Stomach (tissue), 8 donors: ENCODE measurements at regions not wholly inside any gene's neighbourhood (a gene's known extent, or its start where the extent isn't known, plus 50 kb on each side); places are given as distances from the start of the nearest gene placed in this dataset.

ENCODE experiments used
- DNase-seq, 2 donors: peaks; one replicate each; pipeline versions ENCODE4 v3.0.0 to v3.0.0-alpha.2; 2013 to 2019
- H3K27ac ChIP-seq, 5 donors: fragments of 200-600 bp in 4 of 5; sonication (generic) in 4 of 5; one replicate each; pipeline ENCODE4 v1.5.1; 2013 to 2019; ENCODE audit warnings: mild to moderate bottlenecking in 1 of 5, moderate library complexity in 1 of 5
- H3K27me3 ChIP-seq, 3 donors: fragments of 200-600 bp; sonication (generic); one replicate each; pipeline ENCODE4 v1.5.1; 2017 to 2019; ENCODE audit warnings: mixed run types in 1 of 3
- H3K36me3 ChIP-seq, 4 donors: fragments of 200-600 bp; sonication (generic); 1 replicate in 3 of 4; 2 replicates in 1 of 4; pipeline ENCODE4 v1.5.1; 2016 to 2019
- H3K4me1 ChIP-seq, 4 donors: fragments of 200-600 bp; sonication (generic); one replicate each; pipeline ENCODE4 v1.5.1; 2016 to 2019
- H3K4me3 ChIP-seq, 4 donors: fragments of 200-600 bp; sonication (generic) in 3 of 4; one replicate each; pipeline ENCODE4 v1.5.1; 2016 to 2019; ENCODE audit warnings: mild to moderate bottlenecking in 1 of 4
- H3K9me3 ChIP-seq, 4 donors: fragments of 200-600 bp; sonication (generic); one replicate each; pipeline ENCODE4 v1.5.1; 2016 to 2019
- EP300 ChIP-seq: sonication (generic); formaldehyde crosslinking; IDR thresholded peaks from one replicate; pipeline ENCODE4 v1.6.1; 2017; ENCODE audit warnings: antibody characterized with exemption
- POLR2A ChIP-seq, 4 donors: fragments of 450-650 bp; IDR thresholded peaks; one replicate each; pipeline ENCODE4 v1.6.1; 2016; ENCODE audit warnings: antibody characterized with exemption in 4 of 4, control low read depth in 2 of 4, mild to moderate bottlenecking in 1 of 4, moderate library complexity in 1 of 4
- POLR2AphosphoS5 ChIP-seq, 3 donors: sonication (generic); formaldehyde crosslinking; IDR thresholded peaks; one replicate each; pipeline ENCODE4 v1.6.1; 2016; ENCODE audit warnings: antibody characterized with exemption in 3 of 3
- WGBS, 5 donors: extraction: QIAGEN DNeasy Blood & Tissue Kit in 3 of 5; methylation state at CpG; one replicate each; pipeline versions ENCODE4 v1.1.5 to v1.1.7; 2013 to 2018; 5-methylcytosine and 5-hydroxymethylcytosine counted together
- intact Hi-C: fragments of 100-400 bp; cut with DNase I; formaldehyde crosslinking; loops from one replicate; pipeline ENCODE4 v1.15.1; 2023; ENCODE audit warnings: low total_unique reads
- TF ChIP-seq, protein P1 (sequence below), 7 experiments: fragments of 450-650 bp in 4 of 7; fragments of 200-600 bp in 3 of 7; sonication (generic) in 3 of 7; IDR thresholded peaks; one replicate each; pipeline ENCODE4 v1.5.1; 2016 to 2019; ENCODE audit warnings: antibody characterized with exemption in 7 of 7, control low read depth in 2 of 7, mild to moderate bottlenecking in 1 of 7
- donor health status: healthy with polysubstance abuse.
- donor health status: Bipolar disorder and iron deficiency.
- donor health status: healthy.

GRCh38 chr7:42673951-42674350 is 237.9 kb downstream of the C7orf25 start:
- intact Hi-C loops, result no loop called here
- DNase-seq, result no peak
- Histone ChIP-seq H3K27ac (peak overlapping the region in 1 of 5 donors; percentile 30), H3K27me3 (no peaks in the 10 kb centered on the region), H3K9me3 (no peaks in the 10 kb centered on the region), H3K36me3 (no peaks in the 10 kb centered on the region), H3K4me3 (no peak overlapping the region), H3K4me1 (peaks cover 0 to 15% (median 4%) of the 10 kb centered on the region in 4 donors)
- WGBS, 5 donors, result 72 to 87% (median 80%) methylated on average over 6 of the region's 6 CpGs
- TF ChIP-seq, protein P1, sequence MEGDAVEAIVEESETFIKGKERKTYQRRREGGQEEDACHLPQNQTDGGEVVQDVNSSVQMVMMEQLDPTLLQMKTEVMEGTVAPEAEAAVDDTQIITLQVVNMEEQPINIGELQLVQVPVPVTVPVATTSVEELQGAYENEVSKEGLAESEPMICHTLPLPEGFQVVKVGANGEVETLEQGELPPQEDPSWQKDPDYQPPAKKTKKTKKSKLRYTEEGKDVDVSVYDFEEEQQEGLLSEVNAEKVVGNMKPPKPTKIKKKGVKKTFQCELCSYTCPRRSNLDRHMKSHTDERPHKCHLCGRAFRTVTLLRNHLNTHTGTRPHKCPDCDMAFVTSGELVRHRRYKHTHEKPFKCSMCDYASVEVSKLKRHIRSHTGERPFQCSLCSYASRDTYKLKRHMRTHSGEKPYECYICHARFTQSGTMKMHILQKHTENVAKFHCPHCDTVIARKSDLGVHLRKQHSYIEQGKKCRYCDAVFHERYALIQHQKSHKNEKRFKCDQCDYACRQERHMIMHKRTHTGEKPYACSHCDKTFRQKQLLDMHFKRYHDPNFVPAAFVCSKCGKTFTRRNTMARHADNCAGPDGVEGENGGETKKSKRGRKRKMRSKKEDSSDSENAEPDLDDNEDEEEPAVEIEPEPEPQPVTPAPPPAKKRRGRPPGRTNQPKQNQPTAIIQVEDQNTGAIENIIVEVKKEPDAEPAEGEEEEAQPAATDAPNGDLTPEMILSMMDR (IDR thresholded peaks at IDR 0.05), result no peak
- peak; percentile 31 for TF ChIP-seq EP300

- Histone ChIP-seq H3K9me3 (peaks cover 0 to 1% (median under 1%) of the 10 kb centered on the region in 4 donors), H3K4me1 (peaks cover 0 to 4% (median 2%) of the 10 kb centered on the region in 4 donors), H3K36me3 (no peaks in the 10 kb centered on the region), H3K27ac (no peak overlapping the region), H3K27me3 (no peaks in the 10 kb centered on the region), H3K4me3 (no peak overlapping the region)
- WGBS, 5 donors, result 48 to 67% (median 51%) methylated on average over 2 of the region's 2 CpGs
- DNase-seq, result no peak
- TF ChIP-seq POLR2AphosphoS5 (IDR thresholded peaks at IDR 0.05) (no peak), POLR2A (IDR thresholded peaks at IDR 0.05) (no peak), EP300 (no peak)
- TF ChIP-seq, protein P1 (IDR thresholded peaks at IDR 0.05), result no peak
- intact Hi-C loops, result no loop called here
These were observed 239.4 kb downstream of the C7orf25 start for GRCh38 chr7:42672339-42672999.

DNA sequence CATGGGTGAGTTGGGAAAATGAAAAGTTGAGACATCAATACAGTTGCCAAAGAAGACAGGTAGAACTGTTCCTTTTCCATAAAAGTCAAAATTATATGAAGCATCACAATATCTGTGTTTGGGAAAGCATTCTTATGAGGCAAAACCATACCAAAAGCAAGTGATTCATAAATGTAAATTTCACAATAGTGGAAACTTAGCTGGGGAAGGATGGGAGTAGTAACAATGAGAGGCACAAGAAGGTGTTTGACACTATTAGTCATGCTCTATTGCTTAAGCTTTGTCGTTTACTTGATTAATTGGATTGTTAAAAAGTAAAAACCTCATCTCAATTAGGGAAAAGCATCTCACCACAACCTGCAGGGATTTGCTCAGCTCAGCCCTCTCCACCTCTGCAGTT is 240.2 kb downstream of the C7orf25 start:
- DNase-seq, result no peak
- no peak overlapping the region for H3K27ac ChIP-seq
- intact Hi-C loops, result no loop called here
- TF ChIP-seq POLR2AphosphoS5 (IDR thresholded peaks at IDR 0.05) (peak in 1 of 3 donors; percentile 20), EP300 (no peak), POLR2A (IDR thresholded peaks at IDR 0.05) (no peak)
- TF ChIP-seq, protein P1 (IDR thresholded peaks at IDR 0.05), result no peak
- no peaks in the 10 kb centered on the region for H3K36me3 ChIP-seq
- no peaks in the 10 kb centered on the region for H3K27me3 ChIP-seq
- H3K9me3 ChIP-seq, result peaks cover 0 to 10% (median 3%) of the 10 kb centered on the region in 4 donors
- H3K4me1 ChIP-seq, result no peaks in the 10 kb centered on the region
- WGBS, 5 donors, result 47 to 62% (median 59%) methylated on average over 1 of the region's 1 CpG
- H3K4me3 ChIP-seq, result no peak overlapping the region

DNA sequence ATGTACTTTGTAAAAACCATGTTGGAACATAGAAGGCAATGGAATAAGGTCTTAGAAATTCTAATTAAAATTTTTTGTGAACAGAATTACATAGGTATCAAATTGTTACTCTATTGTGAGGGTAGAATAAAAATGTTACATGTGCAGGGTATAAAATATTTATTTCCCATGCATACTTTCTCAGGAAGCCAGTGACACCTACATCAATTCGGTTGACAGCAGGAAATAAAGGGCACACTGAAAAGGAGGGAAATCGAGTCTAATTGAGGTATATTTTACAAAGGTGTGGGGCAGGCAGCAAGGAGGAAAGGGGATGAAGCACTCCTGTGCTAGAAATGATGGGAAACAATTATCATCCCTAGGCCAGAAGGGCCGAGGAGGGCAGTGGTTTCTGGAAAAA is 244.9 kb downstream of the C7orf25 start:
- Histone ChIP-seq H3K27me3 (no peaks in the 10 kb centered on the region), H3K4me3 (no peak overlapping the region), H3K9me3 (peaks cover 0 to 10% (median 3%) of the 10 kb centered on the region in 4 donors), H3K4me1 (no peaks in the 10 kb centered on the region), H3K27ac (no peak overlapping the region), H3K36me3 (no peaks in the 10 kb centered on the region)
- 62 to 89% (median 83%) methylated on average over 3 of the region's 3 CpGs for WGBS, 5 donors
- no peak for DNase-seq
- TF ChIP-seq EP300 (no peak), POLR2AphosphoS5 (IDR thresholded peaks at IDR 0.05) (no peak), POLR2A (IDR thresholded peaks at IDR 0.05) (no peak)
- TF ChIP-seq, protein P1 (IDR thresholded peaks at IDR 0.05), result no peak
- intact Hi-C loops, result no loop called here
